ENCODE measurements at regions not wholly inside any gene's neighbourhood (a gene's known extent, or its start where the extent isn't known, plus 50 kb on each side); places are given as distances from the start of the nearest gene placed in this dataset.

DNA sequence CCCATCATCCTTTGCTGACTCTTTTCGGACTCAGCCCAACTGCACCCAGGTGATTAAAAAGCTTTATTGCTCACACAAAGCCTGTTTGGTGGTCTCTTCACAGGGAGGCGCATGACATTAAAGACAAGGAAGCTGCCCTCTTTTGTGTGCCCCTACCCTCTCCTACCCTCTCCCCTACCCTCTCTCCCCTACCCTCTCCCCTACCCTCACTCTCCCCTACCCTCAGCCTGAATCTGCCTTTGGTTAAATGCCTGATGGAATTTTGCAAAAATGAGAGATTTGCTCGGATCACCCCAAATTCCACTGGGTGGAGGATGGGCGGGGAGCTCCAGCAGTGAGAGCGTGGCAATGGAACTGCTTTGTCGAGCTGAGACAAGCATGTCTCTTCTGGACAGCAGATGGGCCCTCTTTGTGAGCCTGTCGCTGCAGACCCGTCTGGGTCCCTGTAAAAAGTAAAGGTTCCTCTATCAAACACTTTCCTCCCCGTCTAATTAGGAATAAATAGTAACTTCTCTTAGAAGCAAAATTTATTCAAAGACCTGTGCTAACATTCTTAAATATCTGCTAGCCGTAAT lies 76.4 kb upstream of the MLN start:
- no peak for TF ChIP-seq CTCF (conservative IDR thresholded peaks at IDR 0.05)
- no peak for TF ChIP-seq EZH2 (IDR thresholded peaks at IDR 0.05; ENCODE audit: low read depth)
